H9 (cell line): ENCODE measurements at regions not wholly inside any gene's neighbourhood (a gene's known extent, or its start where the extent isn't known, plus 50 kb on each side); places are given as distances from the start of the nearest gene placed in this dataset.

ENCODE experiments used
- DNase-seq: peaks from one replicate; pipeline ENCODE4 v3.0.0-alpha.2; 2017
- H2AFZ ChIP-seq: one replicate; pipeline ENCODE4 v1.6.1; 2013; ENCODE audit warnings: mild to moderate bottlenecking, low read length, control low read depth, moderate library complexity
- H2AK5ac ChIP-seq: 2 replicates; pipeline ENCODE4 v1.6.1; 2013; ENCODE audit warnings: low read length, control low read depth, mixed read lengths; ENCODE audit not compliant: insufficient read length
- H2BK120ac ChIP-seq: one replicate; pipeline ENCODE4 v1.6.1; 2013; ENCODE audit warnings: low read depth, mild to moderate bottlenecking, low read length, control low read depth, inconsistent platforms; ENCODE audit not compliant: poor library complexity, severe bottlenecking
- H2BK12ac ChIP-seq: 2 replicates; pipeline ENCODE4 v1.6.1; 2013; ENCODE audit warnings: low read length, control low read depth, mixed read lengths, low read depth; ENCODE audit not compliant: insufficient read length
- H2BK15ac ChIP-seq: 2 replicates; pipeline ENCODE4 v1.6.1; 2013; ENCODE audit warnings: low read depth, low read length, control low read depth
- H2BK20ac ChIP-seq: one replicate; pipeline ENCODE4 v1.6.1; 2013; ENCODE audit warnings: low read depth, mild to moderate bottlenecking, low read length, control low read depth, inconsistent platforms; ENCODE audit not compliant: poor library complexity, severe bottlenecking
- H2BK5ac ChIP-seq: 2 replicates; pipeline ENCODE4 v1.6.1; 2013; ENCODE audit warnings: low read length, control low read depth, mixed read lengths; ENCODE audit not compliant: insufficient read length
- H3K14ac ChIP-seq: 2 replicates; pipeline ENCODE4 v1.6.1; 2013; ENCODE audit warnings: low read length, control low read depth; ENCODE audit not compliant: insufficient read depth
- H3K18ac ChIP-seq: 2 replicates; pipeline ENCODE4 v1.6.1; 2013; ENCODE audit warnings: low read depth, mild to moderate bottlenecking, mixed read lengths, low read length, control low read depth; ENCODE audit not compliant: insufficient read length
- H3K23ac ChIP-seq: 2 replicates; pipeline ENCODE4 v1.6.1; 2013; ENCODE audit warnings: low read length, control low read depth, mixed read lengths, low read depth; ENCODE audit not compliant: insufficient read length
- H3K23me2 ChIP-seq: 2 replicates; pipeline ENCODE4 v1.6.1; 2013; ENCODE audit warnings: low read depth, mild to moderate bottlenecking, mixed read lengths, low read length, control low read depth; ENCODE audit not compliant: insufficient read length, poor library complexity, severe bottlenecking
- H3K27ac ChIP-seq: 2 replicates; pipeline ENCODE4 v1.5.1; 2013; ENCODE audit warnings: low read length, control low read depth, mixed read lengths, low read depth; ENCODE audit not compliant: insufficient read length
- H3K27me3 ChIP-seq: 2 replicates; pipeline ENCODE4 v1.6.1; 2013; ENCODE audit warnings: low read length, control low read depth, inconsistent platforms; ENCODE audit not compliant: insufficient read depth
- H3K4ac ChIP-seq: 2 replicates; pipeline ENCODE4 v1.6.1; 2013; ENCODE audit warnings: low read depth, mild to moderate bottlenecking, control low read depth, inconsistent platforms, low read length, moderate library complexity
- H3K4me1 ChIP-seq: 2 replicates; pipeline ENCODE4 v1.6.1; 2013; ENCODE audit warnings: low read length, control low read depth, inconsistent platforms; ENCODE audit not compliant: insufficient read depth
- H3K4me2 ChIP-seq: 2 replicates; pipeline ENCODE4 v1.6.1; 2013; ENCODE audit warnings: low read length, control low read depth, mixed read lengths; ENCODE audit not compliant: insufficient read length, insufficient read depth
- H3K56ac ChIP-seq: 2 replicates; pipeline ENCODE4 v1.6.1; 2013; ENCODE audit warnings: low read depth, mild to moderate bottlenecking, mixed read lengths, low read length, control low read depth; ENCODE audit not compliant: insufficient read length
- H3K79me1 ChIP-seq: 2 replicates; pipeline ENCODE4 v1.6.1; 2013; ENCODE audit warnings: low read depth, mild to moderate bottlenecking, moderate library complexity, low read length, control low read depth, inconsistent platforms; ENCODE audit not compliant: insufficient read depth, poor library complexity, severe bottlenecking
- H3K79me2 ChIP-seq: 2 replicates; pipeline ENCODE4 v1.6.1; 2013; ENCODE audit warnings: low read length, control low read depth, inconsistent platforms; ENCODE audit not compliant: insufficient read depth
- H3K9ac ChIP-seq: 2 replicates; pipeline ENCODE4 v1.6.1; 2013; ENCODE audit warnings: low read length, control low read depth, mixed read lengths; ENCODE audit not compliant: insufficient read length; ENCODE audit errors: extremely low read depth
- H3K9me3 ChIP-seq: one replicate; pipeline ENCODE4 v1.6.1; 2013; ENCODE audit warnings: low read depth, low read length, inconsistent platforms; ENCODE audit not compliant: control insufficient read depth
- H3T11ph ChIP-seq: one replicate; pipeline ENCODE4 v1.6.1; 2013; ENCODE audit warnings: mild to moderate bottlenecking, low read length, control low read depth, inconsistent platforms
- H4K20me1 ChIP-seq: one replicate; pipeline ENCODE4 v1.6.1; 2013; ENCODE audit not compliant: control insufficient read depth, insufficient read length, insufficient read depth
- H4K5ac ChIP-seq: 2 replicates; pipeline ENCODE4 v1.6.1; 2013; ENCODE audit warnings: low read depth, mild to moderate bottlenecking, mixed read lengths, low read length, control low read depth; ENCODE audit not compliant: insufficient read length
- H4K8ac ChIP-seq: replicated peaks from 2 replicates; pipeline ENCODE4 v1.6.1; 2013; ENCODE audit warnings: low read length, control low read depth, mixed read lengths, low read depth; ENCODE audit not compliant: insufficient read length
- H4K91ac ChIP-seq: 2 replicates; pipeline ENCODE4 v1.6.1; 2013; ENCODE audit warnings: low read depth, mild to moderate bottlenecking, moderate library complexity, mixed read lengths, low read length, control low read depth; ENCODE audit not compliant: insufficient read length
- H3K27ac Mint-ChIP-seq, 3 experiments: 2 replicates in 2 of 3; 3 replicates in 1 of 3; pipeline ENCODE4 v1.8.0; 2020 to 2021; ENCODE audit warnings: mixed read lengths in 3 of 3, mild to moderate bottlenecking in 1 of 3, moderate library complexity in 1 of 3
- H3K27me3 Mint-ChIP-seq: 2 replicates; pipeline ENCODE4 v1.8.0; 2021; ENCODE audit warnings: low read depth, mild to moderate bottlenecking, moderate library complexity, mixed read lengths
- H3K36me3 Mint-ChIP-seq, 3 experiments: 2 replicates in 2 of 3; 3 replicates in 1 of 3; pipeline ENCODE4 v1.8.0; 2020 to 2021; ENCODE audit warnings: low read depth in 3 of 3, mixed read lengths in 3 of 3; ENCODE audit not compliant: insufficient read depth in 1 of 3
- H3K4me1 Mint-ChIP-seq, 2 experiments: 2 replicates each; pipeline ENCODE4 v1.8.0; 2020; ENCODE audit warnings: mixed read lengths in 2 of 2
- H3K4me3 Mint-ChIP-seq, 2 experiments: 2 replicates in 1 of 2; 3 replicates in 1 of 2; pipeline ENCODE4 v1.8.0; 2020 to 2021; ENCODE audit warnings: mild to moderate bottlenecking in 2 of 2, mixed read lengths in 2 of 2, moderate library complexity in 1 of 2
- H3K9me3 Mint-ChIP-seq, 2 experiments: 2 replicates in 1 of 2; 3 replicates in 1 of 2; pipeline ENCODE4 v1.8.0; 2020; ENCODE audit warnings: mild to moderate bottlenecking in 2 of 2, mixed read lengths in 2 of 2, moderate library complexity in 1 of 2
- CTCF ChIP-seq: fragments of 200-600 bp; sonication (generic); conservative IDR thresholded peaks from 3 replicates; pipeline ENCODE4 v1.8.0; 2021; ENCODE audit warnings: antibody characterized with exemption, mild to moderate bottlenecking
- WGBS: extraction: QIAGEN DNeasy Blood & Tissue Kit; methylation state at CpG from one replicate; pipeline ENCODE4 v1.1.7; 2013; ENCODE audit warnings: missing lambda C conversion rate, low lambda C conversion rate, mixed read lengths; ENCODE audit not compliant: insufficient read length; ENCODE audit errors: extremely low coverage; 5-methylcytosine and 5-hydroxymethylcytosine counted together

DNA sequence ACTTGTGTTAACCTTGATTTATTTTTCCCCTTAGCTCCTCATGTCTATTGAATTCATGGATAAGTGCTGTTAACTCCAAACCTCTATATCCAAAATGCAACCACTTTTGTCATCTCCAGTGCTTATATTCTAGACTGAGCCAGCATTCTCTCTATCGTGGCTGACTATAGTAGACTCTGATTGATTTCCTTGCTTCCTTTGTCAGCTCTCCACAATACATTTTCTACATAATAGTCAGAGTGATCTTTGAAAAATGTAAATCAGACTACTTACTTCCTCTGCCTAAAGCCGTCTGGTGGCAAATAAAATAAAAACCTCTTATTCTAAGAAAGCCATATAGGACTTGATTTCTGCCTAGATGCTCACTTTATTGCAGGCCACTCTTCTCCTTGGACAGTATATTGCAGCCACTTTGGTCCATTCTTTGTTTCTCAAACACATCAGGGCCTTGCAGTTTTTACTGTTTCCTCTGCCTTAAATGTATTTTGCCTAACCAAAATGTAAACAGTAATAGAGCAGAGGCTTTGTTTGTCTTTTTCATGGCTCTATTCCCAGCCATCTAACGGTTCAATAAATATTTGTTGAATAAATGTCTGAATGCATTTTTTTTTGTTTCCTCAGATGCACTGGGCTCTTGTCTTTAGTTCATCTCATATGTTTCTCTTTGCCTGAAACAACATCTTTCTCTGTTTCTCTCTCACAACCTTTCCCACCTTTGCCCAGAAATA is 243.6 kb upstream of the CSNK1A1L start:
- Histone ChIP-seq H3K79me2 (no peaks in the 10 kb centered on the region), H2AFZ (no peak overlapping the region)
- WGBS, result no CpG with 5 or more reads among the region's 3 CpGs

More for the DNA sequence above, 243.6 kb upstream of the CSNK1A1L start:
- no peak overlapping the region for H3K9ac ChIP-seq
- H3K23ac ChIP-seq, result no peak overlapping the region
- H2BK5ac ChIP-seq, result no peak overlapping the region
- H4K91ac ChIP-seq, result no peak overlapping the region
- Mint-ChIP-seq H3K27me3 (no peaks in the 10 kb centered on the region), H3K36me3 (no peaks in the 10 kb centered on the region), H3K27ac (no peak overlapping the region; a peak in 1 of 7 replicates), H3K4me1 (peaks cover 0 to 3% of the 10 kb centered on the region in 2 experiments; a peak in 1 of 4 replicates), H3K4me3 (no peak overlapping the region), H3K9me3 (no peaks in the 10 kb centered on the region)
- no peaks in the 10 kb centered on the region for H3K9me3 ChIP-seq
- H3K27me3 ChIP-seq, result no peaks in the 10 kb centered on the region
- no peak overlapping the region for H4K8ac ChIP-seq
- H2AK5ac ChIP-seq, result no peak overlapping the region
- H3K18ac ChIP-seq, result no peak overlapping the region
- no peaks in the 10 kb centered on the region for H4K20me1 ChIP-seq
- H3K4me2 ChIP-seq, result no peak overlapping the region
- H2BK12ac ChIP-seq, result no peak overlapping the region
- TF ChIP-seq CTCF, result no peak
- no peak overlapping the region for H3K4ac ChIP-seq
- no peaks in the 10 kb centered on the region for H3K79me1 ChIP-seq
- H3K23me2 ChIP-seq, result no peaks in the 10 kb centered on the region
- H2BK20ac ChIP-seq, result no peak overlapping the region
- H3K27ac ChIP-seq, result no peak overlapping the region
- H3K4me1 ChIP-seq, result no peaks in the 10 kb centered on the region
- H2BK15ac ChIP-seq, result no peak overlapping the region
- H3K56ac ChIP-seq, result no peak overlapping the region
- no peak overlapping the region for H3K14ac ChIP-seq
- H4K5ac ChIP-seq, result no peak overlapping the region
- H2BK120ac ChIP-seq, result no peak overlapping the region
- no peak overlapping the region for H3T11ph ChIP-seq
- no peak for DNase-seq
